Naive thymus-derived CD8-positive, alpha-beta T cell (primary cell): ENCODE measurements at regions not wholly inside any gene's neighbourhood (a gene's known extent, or its start where the extent isn't known, plus 50 kb on each side); places are given as distances from the start of the nearest gene placed in this dataset.

Source experiments
- ATAC-seq, 2 donors: fragments of 150-1000 bp; cut with Tn5 transposase in 1 of 2; sonication (Bioruptor Pico), chemical (Tn5 transposase) in 1 of 2; 1 replicate in 1 of 2; 2 replicates in 1 of 2; pipeline ENCODE4 v1.10.0; 2021; ENCODE audit warnings: mild to moderate bottlenecking in 2 of 2, moderate library complexity in 2 of 2
- POLR2A ChIA-PET: fragments of 350-600 bp; sonication (Branson Sonifier 250); formaldehyde crosslinking; loops from one replicate; lab custom pipeline; 2021; ENCODE audit warnings: antibody characterized with exemption; lab: Charles Lee
- DNase-seq, 10 donors: peaks; one replicate each; pipeline versions ENCODE4 v3.0.0 to v3.0.0-alpha.2; 2020 to 2022
- H3K27ac Mint-ChIP-seq, 10 donors: one replicate each; pipeline ENCODE4 v1.8.0; 2020 to 2022; ENCODE audit warnings: mild to moderate bottlenecking in 10 of 10, mixed read lengths in 10 of 10, moderate library complexity in 4 of 10, inconsistent platforms in 1 of 10
- H3K27me3 Mint-ChIP-seq, 5 donors: one replicate each; pipeline ENCODE4 v1.8.0; 2021 to 2022; ENCODE audit warnings: mixed read lengths in 5 of 5
- H3K36me3 Mint-ChIP-seq, 3 donors: one replicate each; pipeline ENCODE4 v1.8.0; 2020 to 2022; ENCODE audit warnings: mixed read lengths in 3 of 3, mild to moderate bottlenecking in 2 of 3, inconsistent platforms in 1 of 3
- H3K4me1 Mint-ChIP-seq, 4 donors: one replicate each; pipeline ENCODE4 v1.8.0; 2021 to 2022; ENCODE audit warnings: mixed read lengths in 4 of 4
- H3K4me3 Mint-ChIP-seq, 10 donors: one replicate each; pipeline ENCODE4 v1.8.0; 2020 to 2022; ENCODE audit warnings: mild to moderate bottlenecking in 10 of 10, mixed read lengths in 10 of 10, moderate library complexity in 6 of 10, inconsistent platforms in 1 of 10
- H3K9me3 Mint-ChIP-seq, 9 donors: one replicate each; pipeline ENCODE4 v1.8.0; 2020 to 2022; ENCODE audit warnings: mixed read lengths in 9 of 9, mild to moderate bottlenecking in 3 of 9, inconsistent platforms in 1 of 9, moderate library complexity in 1 of 9

- Mint-ChIP-seq H3K27ac (no peak overlapping the region), H3K9me3 (peaks cover 0 to 3% (median 0%) of the 10 kb centered on the region in 9 donors), H3K27me3 (peaks cover 0 to 6% (median 3%) of the 10 kb centered on the region in 5 donors), H3K4me3 (no peak overlapping the region), H3K4me1 (no peaks in the 10 kb centered on the region), H3K36me3 (no peaks in the 10 kb centered on the region)
- ATAC-seq (no peak), DNase-seq (no peak)
- POLR2A ChIA-PET = no interaction called here
Observed at GRCh38 chr2:147758821-147759220, 86.0 kb upstream of the ACVR2A start.

GRCh38 chr2:147756069-147756468 is 88.8 kb upstream of the ACVR2A start:
- Mint-ChIP-seq H3K27ac (no peak overlapping the region), H3K27me3 (peaks cover 0 to 4% (median 3%) of the 10 kb centered on the region in 5 donors), H3K36me3 (no peaks in the 10 kb centered on the region), H3K9me3 (no peaks in the 10 kb centered on the region), H3K4me3 (no peak overlapping the region), H3K4me1 (no peaks in the 10 kb centered on the region)
- DNase-seq (no peak), ATAC-seq (no peak)
- POLR2A ChIA-PET = no interaction called here

- ATAC-seq (no peak), DNase-seq (no peak)
- H3K4me1 Mint-ChIP-seq = no peaks in the 10 kb centered on the region
- no peak overlapping the region for H3K27ac Mint-ChIP-seq
- no peaks in the 10 kb centered on the region for H3K27me3 Mint-ChIP-seq
- peaks cover 0 to 8% (median 0%) of the 10 kb centered on the region in 9 donors for H3K9me3 Mint-ChIP-seq
- POLR2A ChIA-PET = no interaction called here
- H3K36me3 Mint-ChIP-seq = no peaks in the 10 kb centered on the region
- H3K4me3 Mint-ChIP-seq = no peak overlapping the region
Observed at GRCh38 chr2:147740211-147740927, 104.5 kb upstream of the ACVR2A start.

- DNase-seq (no peak), ATAC-seq (no peak)
- Mint-ChIP-seq H3K4me3 (no peak overlapping the region), H3K27ac (no peak overlapping the region), H3K4me1 (no peaks in the 10 kb centered on the region), H3K9me3 (peaks cover 0 to 15% (median 3%) of the 10 kb centered on the region in 9 donors), H3K36me3 (no peaks in the 10 kb centered on the region), H3K27me3 (no peaks in the 10 kb centered on the region)
- POLR2A ChIA-PET = no interaction called here
Observed at GRCh38 chr2:147739508-147739907, 105.3 kb upstream of the ACVR2A start.

GRCh38 chr2:147718831-147719230 is 126.0 kb upstream of the ACVR2A start:
- no peaks in the 10 kb centered on the region for H3K4me1 Mint-ChIP-seq

GRCh38 chr2:147716906-147717305 is 127.9 kb upstream of the ACVR2A start:
- H3K4me1 Mint-ChIP-seq = no peaks in the 10 kb centered on the region
- ATAC-seq = no peak
- H3K27ac Mint-ChIP-seq = no peak overlapping the region
- peaks cover 0 to 3% (median 0%) of the 10 kb centered on the region in 5 donors for H3K27me3 Mint-ChIP-seq
- POLR2A ChIA-PET = no interaction called here
- no peak for DNase-seq
- peaks cover 9 to 17% (median 15%) of the 10 kb centered on the region in 9 donors for H3K9me3 Mint-ChIP-seq
- H3K36me3 Mint-ChIP-seq = peaks cover 0 to 15% (median 0%) of the 10 kb centered on the region in 3 donors
- no peak overlapping the region for H3K4me3 Mint-ChIP-seq

More at GRCh38 chr2:147718831-147719230, 126.0 kb upstream of the ACVR2A start:
- H3K9me3 Mint-ChIP-seq = peaks cover 0 to 7% (median 2%) of the 10 kb centered on the region in 9 donors
- peaks cover 0 to 5% (median 2%) of the 10 kb centered on the region in 5 donors for H3K27me3 Mint-ChIP-seq
- H3K4me3 Mint-ChIP-seq = no peak overlapping the region
- no peaks in the 10 kb centered on the region for H3K36me3 Mint-ChIP-seq
- ATAC-seq (no peak), DNase-seq (no peak)
- H3K27ac Mint-ChIP-seq = no peak overlapping the region
- POLR2A ChIA-PET = no interaction called here

- no peak for DNase-seq
- H3K27ac Mint-ChIP-seq = no peak overlapping the region
- peaks cover 0 to 3% (median 0%) of the 10 kb centered on the region in 5 donors for H3K27me3 Mint-ChIP-seq
- no peaks in the 10 kb centered on the region for H3K4me1 Mint-ChIP-seq
- peaks cover 0 to 26% (median 0%) of the 10 kb centered on the region in 3 donors for H3K36me3 Mint-ChIP-seq
- H3K4me3 Mint-ChIP-seq = no peak overlapping the region
- peaks cover 11 to 28% (median 17%) of the 10 kb centered on the region in 9 donors for H3K9me3 Mint-ChIP-seq
- ATAC-seq = no peak
- POLR2A ChIA-PET = no interaction called here
Observed at GRCh38 chr2:147715807-147716206, 129.0 kb upstream of the ACVR2A start.

- peaks cover 0 to 3% (median 0%) of the 10 kb centered on the region in 5 donors for H3K27me3 Mint-ChIP-seq
- POLR2A ChIA-PET = no interaction called here
- peaks cover 0 to 27% (median 0%) of the 10 kb centered on the region in 3 donors for H3K36me3 Mint-ChIP-seq
- peaks cover 11 to 30% (median 17%) of the 10 kb centered on the region in 9 donors for H3K9me3 Mint-ChIP-seq
- ATAC-seq = no peak
- no peaks in the 10 kb centered on the region for H3K4me1 Mint-ChIP-seq
- H3K4me3 Mint-ChIP-seq = no peak overlapping the region
- no peak overlapping the region for H3K27ac Mint-ChIP-seq
- no peak for DNase-seq
Observed at GRCh38 chr2:147714582-147714981, 130.2 kb upstream of the ACVR2A start.

- no peak for DNase-seq
- Mint-ChIP-seq H3K9me3 (peaks cover 11 to 30% (median 17%) of the 10 kb centered on the region in 9 donors), H3K27me3 (peaks cover 0 to 3% (median 0%) of the 10 kb centered on the region in 5 donors), H3K4me3 (no peak overlapping the region), H3K4me1 (no peaks in the 10 kb centered on the region), H3K36me3 (peaks cover 0 to 27% (median 0%) of the 10 kb centered on the region in 3 donors), H3K27ac (no peak overlapping the region)
- POLR2A ChIA-PET = no interaction called here
- no peak for ATAC-seq
Observed at GRCh38 chr2:147713349-147713748, 131.5 kb upstream of the ACVR2A start.

- Mint-ChIP-seq H3K4me1 (no peaks in the 10 kb centered on the region), H3K36me3 (peaks cover 0 to 27% (median under 1%) of the 10 kb centered on the region in 3 donors), H3K27me3 (peaks cover 0 to 3% (median 0%) of the 10 kb centered on the region in 5 donors), H3K4me3 (no peak overlapping the region), H3K27ac (no peak overlapping the region), H3K9me3 (peaks cover 11 to 37% (median 23%) of the 10 kb centered on the region in 9 donors)
- no peak for DNase-seq
- POLR2A ChIA-PET = no interaction called here
- ATAC-seq = no peak
Observed at GRCh38 chr2:147712051-147712450, 132.8 kb upstream of the ACVR2A start.

- H3K4me1 Mint-ChIP-seq = no peaks in the 10 kb centered on the region
- H3K4me3 Mint-ChIP-seq = no peak overlapping the region
- DNase-seq (no peak), ATAC-seq (no peak)
- H3K9me3 Mint-ChIP-seq = peaks cover 11 to 38% (median 23%) of the 10 kb centered on the region in 9 donors
- H3K36me3 Mint-ChIP-seq = peaks cover 0 to 27% (median 2%) of the 10 kb centered on the region in 3 donors
- POLR2A ChIA-PET = no interaction called here
- H3K27ac Mint-ChIP-seq = no peak overlapping the region
- H3K27me3 Mint-ChIP-seq = peaks cover 0 to under 1% (median 0%) of the 10 kb centered on the region in 5 donors
Observed at GRCh38 chr2:147711031-147711430, 133.8 kb upstream of the ACVR2A start.

GRCh38 chr2:147709655-147710054 is 135.2 kb upstream of the ACVR2A start:
- peaks cover 0 to 27% (median 2%) of the 10 kb centered on the region in 3 donors for H3K36me3 Mint-ChIP-seq
- no peak for DNase-seq
- POLR2A ChIA-PET = no interaction called here
- H3K27ac Mint-ChIP-seq = no peak overlapping the region
- no peak overlapping the region for H3K4me3 Mint-ChIP-seq
- H3K27me3 Mint-ChIP-seq = peaks cover 0 to 2% (median 0%) of the 10 kb centered on the region in 5 donors
- ATAC-seq = no peak
- peaks cover 11 to 38% (median 21%) of the 10 kb centered on the region in 9 donors for H3K9me3 Mint-ChIP-seq
- no peaks in the 10 kb centered on the region for H3K4me1 Mint-ChIP-seq

GRCh38 chr2:147703171-147703570 is 141.7 kb upstream of the ACVR2A start:
- H3K27ac Mint-ChIP-seq = no peak overlapping the region
- POLR2A ChIA-PET = no interaction called here
- H3K27me3 Mint-ChIP-seq = peaks cover 0 to 4% (median 0%) of the 10 kb centered on the region in 5 donors
- peaks cover 0 to 2% (median 0%) of the 10 kb centered on the region in 4 donors for H3K4me1 Mint-ChIP-seq
- no peak for DNase-seq
- H3K4me3 Mint-ChIP-seq = no peak overlapping the region
- H3K9me3 Mint-ChIP-seq = peaks cover 0 to 9% (median 3%) of the 10 kb centered on the region in 9 donors
- ATAC-seq = no peak
- peaks cover 0 to 2% (median 0%) of the 10 kb centered on the region in 3 donors for H3K36me3 Mint-ChIP-seq
